Non-pigmented ciliary epithelial cell (primary cell): ENCODE measurements at regions not wholly inside any gene's neighbourhood (a gene's known extent, or its start where the extent isn't known, plus 50 kb on each side); places are given as distances from the start of the nearest gene placed in this dataset.
"Not testable (repeated sequence)": the region's sequence is repeated elsewhere in the genome, so short reads cannot be mapped to it uniquely, and the experiment has no call there.

Source experiments
- DNase-seq: peaks from one replicate; pipeline ENCODE4 v3.0.0-alpha.2; 2010; ENCODE audit warnings: low read depth

DNA sequence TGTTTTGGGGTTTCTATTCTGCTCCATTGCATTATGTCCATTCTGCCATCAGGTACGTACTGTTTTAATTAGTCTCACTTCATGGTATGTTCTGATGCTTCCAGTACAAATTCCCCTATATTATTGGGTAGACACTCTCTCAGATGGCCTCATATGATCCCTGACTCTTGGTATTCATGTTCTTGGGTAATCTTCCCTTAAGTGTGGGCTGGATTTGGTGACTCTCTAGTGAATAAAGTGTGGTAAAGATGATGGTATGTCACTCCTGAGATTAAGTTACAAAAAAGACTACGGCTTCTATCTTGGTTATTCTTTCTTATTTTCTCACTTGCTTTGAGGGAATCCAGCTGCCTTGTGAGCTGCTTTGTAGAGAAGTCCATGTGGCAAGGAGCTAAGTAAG lies 89.6 kb upstream of the TBC1D5 start:
- no peak for DNase-seq

DNA sequence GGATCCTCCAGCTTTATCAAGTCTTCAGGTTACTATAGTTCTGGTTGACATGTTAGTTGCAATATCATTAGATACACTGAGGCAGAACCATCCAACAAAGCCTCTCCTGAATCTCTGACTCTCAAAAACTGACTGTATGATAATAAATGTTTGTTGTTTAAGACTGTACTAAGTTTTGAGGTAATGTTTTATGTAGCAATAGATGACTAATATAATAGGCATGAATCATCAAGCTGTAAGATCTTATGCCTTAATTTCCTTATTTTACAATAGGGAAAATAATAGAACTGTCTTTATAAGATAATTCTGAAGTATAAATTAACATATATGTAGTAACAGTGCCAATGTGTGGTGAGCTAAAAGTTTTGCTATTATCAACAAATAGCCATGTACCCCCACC lies 88.9 kb upstream of the TBC1D5 start:
- DNase-seq, result no peak

DNA sequence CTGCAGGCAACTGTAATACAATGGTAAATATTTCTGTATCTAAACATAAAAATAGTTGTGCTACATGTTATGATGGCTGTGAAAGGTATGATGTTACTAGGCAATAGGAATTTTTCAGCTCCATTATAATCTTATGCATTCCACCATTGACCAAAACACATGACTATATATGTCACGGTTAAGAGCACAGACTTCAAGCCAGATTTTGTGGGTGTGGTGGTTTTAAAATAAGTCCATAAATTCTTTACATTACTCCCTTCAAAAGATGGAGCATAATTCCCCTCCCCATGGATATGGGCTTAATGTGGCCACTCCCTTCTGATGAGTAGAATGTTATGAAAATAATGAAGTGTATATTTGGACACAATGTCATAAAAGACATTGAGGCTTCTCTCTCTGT lies 88.4 kb upstream of the TBC1D5 start:
- DNase-seq, result no peak

DNA sequence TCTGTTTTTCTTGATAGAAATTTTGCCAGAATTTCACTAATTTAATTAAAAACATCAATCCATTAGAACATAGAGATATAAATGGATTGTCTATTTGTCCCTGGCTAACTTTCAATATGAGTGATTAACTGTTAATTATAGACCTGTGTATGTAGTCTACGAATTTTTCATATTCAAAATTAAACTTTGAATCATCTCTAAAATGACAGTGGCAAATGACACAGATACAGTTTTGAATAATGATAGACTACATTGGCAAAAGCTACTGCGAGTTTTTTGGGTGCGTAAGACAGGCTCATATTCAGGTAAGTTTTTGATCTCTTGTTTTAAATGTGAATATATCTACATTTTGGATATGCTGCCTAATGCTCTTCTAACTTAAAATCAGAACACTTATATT lies 86.0 kb upstream of the TBC1D5 start:
- DNase-seq, result no peak

DNA sequence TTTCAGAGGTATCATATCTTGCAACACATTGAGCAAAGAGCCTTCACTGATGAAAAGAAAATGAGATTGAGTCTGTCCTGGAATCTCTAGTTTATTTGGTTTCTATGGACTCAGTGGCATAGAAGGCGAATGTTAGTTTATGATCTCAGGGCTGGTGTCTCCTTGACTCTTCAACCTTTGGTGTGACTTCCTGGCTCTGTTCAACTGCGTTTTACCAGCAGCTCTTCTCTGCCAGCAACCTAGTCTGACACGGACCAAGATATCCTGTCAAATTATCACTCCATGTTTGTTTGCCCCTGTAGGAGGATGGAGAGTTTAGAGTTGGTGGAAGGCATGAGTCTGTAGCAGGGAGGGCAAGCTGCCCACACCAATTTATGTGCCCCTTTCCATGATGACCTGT lies 82.9 kb upstream of the TBC1D5 start:
- no peak for DNase-seq

DNA sequence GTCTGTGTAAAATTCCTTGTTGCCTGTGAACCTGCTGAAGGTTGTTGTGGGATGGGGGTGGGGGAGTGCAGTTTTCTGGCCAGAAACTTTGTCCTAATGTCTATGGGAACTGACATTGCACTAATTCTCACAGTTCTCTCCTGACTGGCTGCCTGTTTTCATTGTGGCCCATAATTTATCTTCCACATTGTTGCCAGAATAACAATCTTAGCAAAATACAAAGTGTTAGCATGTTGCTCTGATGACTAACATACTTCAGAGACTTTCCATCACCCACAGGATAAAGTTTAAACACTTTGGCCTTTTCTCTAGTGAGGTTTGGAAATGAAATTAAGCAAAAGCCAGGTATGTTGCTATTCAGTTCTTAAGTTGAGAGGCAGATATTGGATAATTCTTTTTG lies 81.4 kb upstream of the TBC1D5 start:
- no peak for DNase-seq

DNA sequence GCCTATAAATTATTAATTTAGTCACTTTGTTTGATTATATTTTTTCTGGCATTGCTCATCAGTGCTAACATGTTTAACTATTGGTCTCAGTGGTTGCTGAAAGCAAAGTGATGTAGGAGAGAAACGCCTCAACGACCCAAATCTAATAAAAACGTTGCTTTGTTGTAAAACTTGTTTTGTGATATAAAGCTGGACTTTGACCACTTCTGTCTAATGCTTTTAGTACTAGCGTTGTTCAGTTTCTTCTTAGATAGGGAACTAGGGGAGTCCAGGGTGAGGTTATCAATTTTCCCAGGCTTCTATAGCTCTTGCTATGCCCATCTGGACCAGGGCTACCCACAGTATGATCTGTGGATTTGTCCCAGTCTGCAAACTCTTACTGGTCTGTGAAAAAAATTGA lies 80.6 kb upstream of the TBC1D5 start:
- no peak for DNase-seq

DNA sequence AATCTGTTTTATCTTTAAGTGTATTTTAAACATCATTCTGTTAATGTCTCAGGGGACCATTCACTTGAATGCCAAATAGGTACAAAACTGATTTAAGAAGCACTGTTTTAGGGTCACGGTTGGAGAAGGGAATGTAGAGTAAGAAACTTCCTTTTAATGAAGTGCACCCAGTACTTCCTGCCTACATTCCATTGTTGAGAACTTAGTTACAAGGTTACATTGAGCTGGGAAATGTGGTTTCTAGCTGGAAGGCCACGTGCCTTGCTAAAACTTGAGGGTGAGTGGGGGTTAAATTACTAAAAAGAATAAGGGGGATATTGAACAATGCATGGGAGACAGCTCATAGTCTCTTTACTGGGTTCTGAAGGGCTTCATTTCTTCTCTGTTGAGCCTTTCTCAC lies 78.3 kb upstream of the TBC1D5 start:
- no peak for DNase-seq

DNA sequence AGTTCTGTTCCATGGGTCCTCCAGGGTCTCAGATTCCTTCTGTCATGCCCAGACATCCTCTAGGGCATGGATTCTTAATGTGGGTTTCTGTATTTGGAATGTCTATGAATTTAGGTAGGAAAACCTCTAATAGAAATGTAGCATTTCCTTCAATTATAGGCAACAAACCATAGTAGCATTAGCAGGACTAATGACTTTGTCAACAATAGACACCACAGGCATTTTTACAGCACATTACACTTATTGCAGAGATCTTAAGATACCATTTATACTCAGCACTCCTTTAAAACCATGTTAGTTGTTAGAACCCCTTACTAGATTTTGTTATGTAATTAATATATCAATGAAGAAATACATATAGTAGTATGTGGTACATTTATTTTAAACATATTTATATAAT lies 77.8 kb upstream of the TBC1D5 start:
- DNase-seq, result no peak

DNA sequence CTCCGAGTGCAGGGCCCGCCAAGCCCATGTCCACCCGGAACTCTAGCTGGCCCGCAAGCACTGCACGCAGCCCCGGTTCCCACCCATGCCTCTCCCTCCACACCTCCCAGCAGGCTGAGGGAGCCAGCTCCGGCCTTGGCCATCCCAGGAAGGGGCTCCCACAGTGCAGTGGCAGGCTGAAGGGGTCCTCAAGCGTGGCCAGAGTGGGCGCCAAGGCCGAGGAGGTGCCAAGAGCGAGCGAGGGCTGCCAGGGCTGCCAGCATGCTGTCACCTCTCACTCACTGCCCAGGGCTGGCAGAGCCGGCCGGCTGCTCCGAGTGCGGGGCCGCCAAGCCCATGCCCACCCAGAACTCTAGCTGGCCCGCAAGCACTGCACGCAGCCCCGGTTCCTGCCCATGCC lies 75.5 kb upstream of the TBC1D5 start:
- not testable (repeated sequence) for DNase-seq

DNA sequence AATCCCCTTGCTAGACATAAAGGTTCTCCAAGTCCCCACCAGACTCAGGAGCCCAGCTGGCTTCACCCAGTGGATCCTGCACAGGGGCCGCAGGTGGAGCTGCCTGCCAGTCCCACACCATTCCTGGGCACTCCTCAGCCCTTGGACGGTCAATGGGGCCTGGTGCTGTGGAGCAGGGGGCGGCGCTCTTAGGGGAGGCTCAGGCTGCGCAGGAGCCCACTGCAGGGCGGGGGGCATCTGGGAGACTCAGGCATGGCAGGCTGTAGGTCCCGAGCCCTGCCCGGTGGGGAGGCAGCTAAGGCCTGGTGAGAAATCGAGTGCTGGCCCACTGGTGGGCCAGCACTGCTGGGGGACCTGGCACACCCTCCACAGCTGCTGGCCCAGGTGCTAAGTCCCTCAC lies 75.1 kb upstream of the TBC1D5 start:
- no peak for DNase-seq

DNA sequence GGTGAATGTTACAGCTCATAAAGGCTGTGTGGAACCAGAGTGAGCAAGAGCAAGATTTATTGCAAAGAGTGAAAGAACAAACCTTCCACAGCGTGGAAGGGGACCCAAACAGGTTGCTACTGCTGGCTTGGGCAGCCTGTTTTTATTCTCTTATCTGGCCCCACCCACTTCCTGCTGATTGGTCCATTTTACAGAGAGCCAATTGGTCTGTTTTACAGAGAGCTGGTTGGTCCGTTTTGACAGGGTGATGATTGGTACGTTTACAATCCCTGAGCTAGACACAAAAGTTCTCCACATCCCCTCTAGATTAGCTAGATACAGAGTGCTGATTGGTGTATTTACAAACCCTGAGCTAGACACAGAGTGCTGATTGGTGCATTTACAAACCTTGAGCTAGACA lies 74.4 kb upstream of the TBC1D5 start:
- DNase-seq, result not testable (repeated sequence)

DNA sequence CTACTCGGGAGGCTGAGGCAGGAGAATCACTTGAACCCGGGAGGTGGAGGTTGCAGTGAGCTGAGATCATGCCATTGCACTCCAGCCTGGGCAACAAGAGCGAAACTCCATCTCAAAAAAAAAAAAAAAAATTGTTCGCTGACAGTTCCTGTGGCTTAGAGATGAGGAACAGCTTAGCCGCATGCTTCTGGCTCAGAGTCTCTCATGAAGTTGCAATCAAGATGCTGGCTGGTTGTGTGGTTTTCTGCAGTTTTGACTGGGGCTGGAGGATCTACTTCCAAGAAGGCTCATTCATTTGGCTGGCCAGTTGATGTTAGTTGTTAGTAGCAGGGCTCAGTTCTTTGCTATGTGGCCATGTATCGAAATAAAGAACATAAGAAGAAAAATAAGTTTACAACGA lies 69.9 kb upstream of the TBC1D5 start:
- not testable (repeated sequence) for DNase-seq

DNA sequence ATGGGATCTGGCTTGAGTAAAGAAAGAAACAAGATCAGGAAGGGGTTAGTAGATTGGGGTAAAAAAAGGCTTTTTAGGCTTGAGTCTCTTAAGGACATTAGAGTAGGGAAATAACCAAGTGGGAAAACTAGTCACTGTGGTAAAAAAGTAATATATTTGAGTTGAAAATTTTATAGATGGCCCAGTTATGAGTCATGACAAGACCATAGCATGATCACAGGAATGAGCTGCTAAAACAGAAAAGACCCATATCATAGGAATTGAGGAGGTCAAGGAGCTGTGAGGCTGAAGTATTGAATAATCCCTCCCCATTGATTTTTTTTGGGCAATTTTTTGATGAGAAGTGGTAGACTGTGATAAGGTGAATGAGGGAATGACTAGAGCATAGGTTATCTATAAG lies 69.2 kb upstream of the TBC1D5 start:
- DNase-seq, result no peak

DNA sequence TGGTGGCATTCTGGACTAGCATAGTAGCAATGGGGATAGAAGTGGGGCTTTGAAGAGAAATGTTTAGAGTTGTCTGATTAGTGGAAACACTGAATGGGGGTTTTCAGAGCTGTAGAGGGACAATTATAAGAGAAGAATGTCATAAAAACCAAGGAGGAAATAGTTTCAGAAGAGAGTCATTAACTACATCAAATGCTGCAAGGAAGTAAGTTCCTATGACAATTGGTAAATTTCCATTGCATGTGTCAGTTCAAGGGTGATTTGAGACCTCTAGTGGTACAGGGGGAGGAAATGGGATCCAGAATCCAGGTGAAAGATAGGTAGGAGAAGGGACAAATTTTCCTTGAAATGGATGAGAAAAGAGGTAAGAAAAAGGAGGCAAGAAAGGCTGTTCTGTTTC lies 68.3 kb upstream of the TBC1D5 start:
- DNase-seq, result no peak

DNA sequence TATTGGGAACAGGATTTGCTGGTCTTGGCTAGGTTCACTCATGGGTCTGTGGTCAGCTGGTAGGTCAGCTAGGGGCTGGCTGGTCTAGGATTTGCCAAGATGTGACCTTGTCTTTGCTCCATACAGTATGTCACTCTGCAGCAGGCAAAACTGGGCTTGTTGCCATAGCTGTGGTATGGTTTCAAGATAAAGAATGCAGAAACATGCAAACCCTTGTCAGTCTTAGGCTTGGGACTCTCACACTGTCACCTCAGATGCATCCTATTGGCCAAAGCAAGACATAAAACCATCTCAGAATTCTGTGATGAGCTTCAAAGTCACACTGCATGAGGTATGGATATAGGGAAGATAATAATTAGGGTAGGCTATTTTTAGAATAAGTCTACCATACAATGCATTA lies 66.6 kb upstream of the TBC1D5 start:
- DNase-seq, result no peak

DNA sequence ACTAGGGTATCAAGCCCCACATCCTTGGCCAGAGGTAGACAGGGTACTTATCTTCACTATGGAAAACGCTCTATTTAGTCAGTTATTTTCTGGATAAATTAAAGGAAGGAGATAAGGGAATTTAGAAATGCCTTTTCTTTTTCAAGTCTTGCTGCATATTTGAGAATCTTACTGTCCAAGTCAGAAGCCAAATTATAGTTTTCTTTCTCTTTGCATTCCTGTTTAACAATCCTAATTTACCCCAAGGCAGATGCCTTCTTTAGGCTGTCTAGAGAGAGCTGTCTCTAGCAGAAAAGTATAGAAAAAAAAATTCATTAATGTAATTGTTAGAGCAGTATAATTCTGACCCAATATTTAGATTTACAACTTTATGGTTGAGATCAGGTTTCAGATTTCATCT lies 64.4 kb upstream of the TBC1D5 start:
- DNase-seq, result no peak

DNA sequence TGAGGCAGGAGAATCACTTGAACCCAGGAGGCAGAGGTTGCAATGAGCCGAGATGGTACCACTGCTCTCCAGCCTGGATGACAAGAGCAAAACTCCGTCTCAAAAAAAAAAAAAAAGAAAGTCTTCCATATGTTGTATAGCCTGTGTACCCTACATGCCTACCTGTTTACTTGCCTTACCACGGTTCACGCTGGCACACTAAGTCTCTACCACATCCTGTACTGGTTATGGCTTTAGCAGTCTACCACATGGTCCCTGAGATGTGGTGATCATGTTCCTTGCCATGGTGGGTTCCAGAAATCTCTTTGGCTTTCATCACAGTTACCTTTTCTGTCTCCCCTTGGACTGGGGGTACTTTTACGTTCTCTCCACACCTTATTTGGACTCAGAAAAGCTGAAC lies 63.8 kb upstream of the TBC1D5 start:
- no peak for DNase-seq

DNA sequence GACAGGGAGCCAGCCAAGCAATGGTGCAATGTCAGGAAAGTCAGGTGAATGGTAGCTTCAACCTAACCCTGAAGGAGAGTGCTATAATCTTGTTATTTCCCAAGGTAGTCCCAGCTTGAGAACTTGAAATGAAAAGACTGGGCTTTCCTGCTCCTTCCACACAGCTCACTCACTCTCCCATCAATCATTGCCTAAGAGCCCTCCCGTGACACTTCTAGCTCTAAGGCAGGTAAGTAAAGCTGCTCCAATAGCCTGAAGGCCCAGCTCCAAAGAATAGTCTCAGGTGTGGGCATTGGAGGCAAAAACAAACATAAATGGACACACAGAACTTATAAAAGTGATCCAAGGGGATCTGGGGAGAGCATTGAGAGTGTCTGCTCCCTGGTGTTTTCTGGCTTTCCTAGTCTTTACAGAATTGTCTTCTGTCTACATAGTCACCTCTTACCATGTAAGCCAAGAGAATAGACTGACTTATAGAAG lies 63.1 kb upstream of the TBC1D5 start:
- DNase-seq, result no peak

DNA sequence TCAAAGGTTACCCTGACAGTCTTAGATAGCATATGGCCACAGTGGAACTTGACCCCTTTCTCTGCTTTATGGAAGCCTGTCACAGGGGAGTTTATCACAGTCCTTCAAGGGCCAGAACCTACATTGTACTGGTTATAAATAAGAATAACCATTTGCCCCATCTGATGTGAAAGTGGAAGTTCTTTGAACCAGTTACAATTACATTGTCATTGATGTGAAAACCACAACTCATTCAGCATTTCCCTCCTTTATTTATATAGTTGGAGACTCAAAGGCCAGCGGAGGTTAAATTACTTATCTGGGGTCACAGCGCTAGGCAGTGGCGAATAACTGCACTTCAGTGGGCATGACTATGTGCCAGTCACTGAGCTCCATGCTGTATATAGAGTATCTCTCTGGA lies 60.5 kb upstream of the TBC1D5 start:
- no peak for DNase-seq

DNA sequence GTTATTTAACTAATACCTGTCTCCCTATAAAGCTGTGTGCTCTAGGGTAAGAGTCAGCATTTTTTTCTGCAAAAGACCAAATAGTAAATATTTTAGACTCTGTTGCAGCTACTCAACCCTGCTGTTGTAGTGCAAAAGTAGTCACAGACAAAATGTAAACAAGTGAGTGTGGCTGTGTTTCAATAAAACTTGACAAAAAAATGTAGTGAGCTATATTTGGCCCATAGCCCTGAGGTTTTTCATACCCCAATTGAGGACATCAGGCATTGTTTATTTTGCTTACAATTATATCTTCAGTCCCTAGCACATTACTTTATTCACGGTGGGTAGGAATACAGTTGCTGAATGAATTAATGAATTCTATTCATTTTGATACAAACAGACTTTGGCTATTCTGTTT lies 58.7 kb upstream of the TBC1D5 start:
- no peak for DNase-seq

DNA sequence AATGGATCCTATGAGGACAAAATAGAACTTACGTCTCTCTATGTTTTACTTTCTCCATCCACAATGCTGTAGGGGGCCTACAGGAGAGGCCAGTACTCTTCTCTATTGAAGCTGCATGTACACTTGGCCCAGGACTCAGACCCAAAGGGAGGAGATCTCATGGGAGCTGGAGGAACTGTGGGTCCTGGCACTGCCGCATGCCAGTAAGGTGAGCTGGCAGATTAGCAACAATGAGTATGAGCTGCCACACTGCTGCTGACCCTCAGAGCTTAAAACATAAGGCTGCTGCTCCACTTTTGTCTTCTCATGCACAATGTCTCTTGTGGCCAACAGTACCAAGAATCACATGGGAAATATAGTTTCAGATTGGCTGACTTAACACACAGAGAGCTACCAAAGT lies 57.8 kb upstream of the TBC1D5 start:
- no peak for DNase-seq

DNA sequence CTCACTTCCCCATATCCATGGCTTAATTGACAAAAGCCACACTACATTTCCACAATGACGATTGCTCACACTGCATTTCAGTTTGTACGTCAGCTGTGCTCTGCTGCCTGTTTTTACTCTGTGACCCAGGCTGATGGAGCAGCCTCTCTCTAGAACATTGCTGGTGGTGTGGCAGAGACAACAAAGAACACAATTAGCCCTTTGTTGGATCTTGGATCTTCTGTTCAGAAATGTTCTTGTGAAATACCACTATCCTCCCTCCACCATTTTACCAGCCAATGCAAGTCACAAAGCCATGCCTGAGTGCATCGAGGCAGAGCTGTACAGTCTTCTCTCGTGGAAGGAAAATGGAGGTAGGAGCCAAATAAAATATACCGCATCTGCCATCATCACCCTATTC lies 56.9 kb upstream of the TBC1D5 start:
- DNase-seq, result no peak

DNA sequence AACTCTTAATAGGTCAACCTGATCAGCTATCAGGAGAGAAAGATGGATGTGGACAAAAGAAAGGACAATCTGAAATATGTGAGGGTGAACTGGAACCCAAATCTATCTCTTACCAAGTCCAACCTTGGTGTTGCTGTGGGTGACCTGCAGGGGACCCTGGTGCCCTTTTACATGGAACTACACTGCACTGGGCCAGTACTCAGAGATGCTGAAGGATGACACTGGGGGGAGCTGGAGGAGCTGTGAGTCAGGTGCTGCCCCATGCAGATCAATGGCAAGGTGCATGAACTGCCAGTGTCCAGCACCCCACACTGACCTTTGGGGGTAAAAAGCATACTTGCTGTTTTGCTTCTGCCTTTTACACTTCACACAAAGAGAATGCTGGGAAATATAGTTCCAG lies 55.6 kb upstream of the TBC1D5 start:
- no peak for DNase-seq

DNA sequence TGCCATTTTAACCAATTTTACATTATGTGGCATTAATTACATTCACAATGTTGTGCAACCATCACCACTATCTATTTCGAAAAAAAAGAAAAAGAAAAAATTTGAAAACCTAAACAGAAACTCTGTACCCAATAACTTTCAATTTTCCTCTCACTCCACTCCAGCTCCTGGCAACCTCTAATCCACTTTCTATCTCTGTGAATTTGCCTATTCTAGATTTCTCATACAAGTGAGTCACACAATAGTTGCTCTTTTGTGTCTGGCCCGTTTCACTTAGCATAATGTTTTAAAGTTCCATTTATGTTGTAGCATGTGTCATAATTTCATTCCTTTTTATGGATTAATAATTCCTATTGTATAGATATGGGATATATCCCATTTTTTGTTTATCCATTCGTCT lies 53.3 kb upstream of the TBC1D5 start:
- no peak for DNase-seq
